HFF-Myc (cell line): ENCODE measurements at regions not wholly inside any gene's neighbourhood (a gene's known extent, or its start where the extent isn't known, plus 50 kb on each side); places are given as distances from the start of the nearest gene placed in this dataset.

Experiments
- DNase-seq: peaks from one replicate; pipeline ENCODE4 v3.0.0-alpha.2; 2011; ENCODE audit warnings: low read depth; ENCODE audit errors: extremely low read depth
- H3K4me3 ChIP-seq: replicated peaks from 2 replicates; pipeline ENCODE4 v1.5.1; 2011; ENCODE audit warnings: low read depth, mild to moderate bottlenecking, control low read depth, low read length
- CTCF ChIP-seq: IDR thresholded peaks from 2 replicates; pipeline ENCODE4 v1.5.1; 2012; ENCODE audit warnings: mild to moderate bottlenecking, low read depth, low read length, control low read depth; ENCODE audit errors: missing control alignments

DNA sequence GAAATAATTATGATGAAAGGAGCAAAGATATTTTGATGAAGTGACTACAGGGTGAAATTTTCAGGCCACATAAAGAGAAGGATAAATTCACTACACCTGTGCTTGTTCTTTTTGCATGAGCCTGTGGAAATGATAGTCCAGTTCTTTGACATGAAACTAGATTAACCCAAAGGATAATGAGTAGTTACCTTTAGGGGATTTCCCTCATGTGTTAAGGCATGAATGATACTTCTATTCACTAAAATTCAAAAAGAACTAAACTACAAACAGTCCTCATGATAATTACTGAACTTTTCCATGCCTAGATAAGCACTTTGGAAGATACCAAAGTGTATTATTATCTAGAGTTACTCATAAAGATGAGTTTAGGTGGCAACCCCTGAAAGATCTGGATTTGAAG lies 244.3 kb downstream of the PTPRC start:
- no peak for TF ChIP-seq CTCF

DNA sequence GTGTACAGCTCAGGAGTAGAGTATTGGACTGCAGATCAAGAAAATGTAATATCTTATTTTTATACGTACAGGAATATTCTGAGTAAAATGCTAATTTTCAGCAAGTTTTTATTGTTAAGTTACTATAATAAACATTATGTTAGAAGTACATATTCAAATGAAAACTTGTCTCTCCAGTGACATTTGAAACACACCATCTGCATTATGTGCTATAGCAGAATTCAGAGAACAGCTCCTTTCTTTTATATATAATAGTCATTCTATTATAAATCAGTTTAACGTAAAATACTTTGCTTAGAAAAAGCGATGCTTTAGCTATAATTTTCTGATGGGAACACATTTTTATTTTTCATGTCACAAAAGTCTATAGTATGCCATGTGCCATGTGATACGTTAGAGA lies 249.0 kb downstream of the PTPRC start:
- no peak for DNase-seq
- H3K4me3 ChIP-seq: no peak overlapping the region
- TF ChIP-seq CTCF: no peak

More for the DNA sequence above, 244.3 kb downstream of the PTPRC start:
- H3K4me3 ChIP-seq: no peak overlapping the region
- no peak for DNase-seq

DNA sequence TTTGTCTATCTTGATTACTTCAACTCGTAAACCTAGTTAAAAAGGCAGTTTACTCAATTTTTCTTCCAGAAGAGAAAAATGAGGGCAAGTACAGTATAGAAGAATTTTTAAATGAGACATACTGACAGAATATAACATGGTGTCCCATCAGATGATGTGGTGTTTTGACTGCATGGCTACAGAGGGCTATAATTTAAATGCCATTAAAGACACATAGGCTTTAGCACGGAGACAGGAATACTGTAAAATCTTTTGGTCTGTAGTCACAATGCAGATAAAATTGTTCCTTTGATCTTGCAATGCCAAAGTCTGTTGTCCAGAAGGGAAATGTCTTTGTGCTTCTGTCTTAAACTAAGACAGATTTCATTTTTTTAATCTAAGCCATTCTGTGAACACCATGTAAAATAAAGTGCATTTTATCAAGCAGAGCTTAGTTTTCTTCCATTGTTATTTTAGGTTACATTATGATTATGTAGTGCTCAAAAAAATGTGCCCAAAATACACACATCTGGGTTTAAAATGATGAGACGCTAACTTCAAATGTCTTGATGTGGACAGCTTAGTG lies 249.6 kb downstream of the PTPRC start:
- DNase-seq: no peak
- no peak for TF ChIP-seq CTCF

GRCh38 chr1:198889101-198889500 lies 250.3 kb downstream of the PTPRC start:
- no peak overlapping the region for H3K4me3 ChIP-seq
- TF ChIP-seq CTCF: no peak
- no peak for DNase-seq

More for the DNA sequence above, 249.6 kb downstream of the PTPRC start:
- H3K4me3 ChIP-seq: no peak overlapping the region

GRCh38 chr1:198889749-198890148 lies 250.9 kb downstream of the PTPRC start:
- no peak for DNase-seq
- no peak overlapping the region for H3K4me3 ChIP-seq
- no peak for TF ChIP-seq CTCF

DNA sequence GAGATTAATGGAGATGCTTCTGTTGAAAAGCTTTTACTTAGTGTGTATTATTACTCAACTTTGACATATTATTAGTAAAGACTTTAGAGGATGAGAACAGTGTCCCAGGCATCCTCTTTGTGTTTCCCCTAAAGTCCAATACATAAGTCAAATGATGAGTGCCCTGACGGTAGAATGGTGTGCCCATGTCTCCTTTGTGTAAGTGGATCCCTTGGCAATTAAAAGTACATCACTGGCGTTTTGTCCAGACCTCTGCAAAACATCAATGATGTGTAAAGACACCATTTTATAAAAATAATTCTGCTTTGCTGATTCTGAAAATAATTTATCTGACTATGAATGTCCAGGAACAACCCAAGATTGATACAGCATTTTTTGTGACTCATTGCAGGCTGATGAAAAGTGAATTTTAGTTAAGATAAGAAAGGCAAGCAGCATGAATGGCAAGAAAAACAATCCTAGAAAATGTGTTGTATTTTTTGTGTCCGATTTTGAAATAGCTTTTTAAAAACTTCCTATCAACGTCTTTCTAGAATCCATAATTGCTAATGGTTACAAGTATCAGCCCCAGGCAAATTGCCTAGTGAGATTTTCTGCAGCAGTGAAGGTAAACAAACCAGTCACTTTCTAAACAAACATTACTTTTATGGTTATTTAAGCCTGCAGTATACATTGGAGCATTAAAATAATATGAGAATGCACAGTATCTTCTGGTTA lies 251.5 kb downstream of the PTPRC start:
- no peak for TF ChIP-seq CTCF
- no peak overlapping the region for H3K4me3 ChIP-seq
- DNase-seq: no peak
